Fibroblast of mammary gland (primary cell): ENCODE measurements at regions not wholly inside any gene's neighbourhood (a gene's known extent, or its start where the extent isn't known, plus 50 kb on each side); places are given as distances from the start of the nearest gene placed in this dataset.

Source experiments
- DNase-seq: peaks from one replicate; pipeline ENCODE4 v3.0.0-alpha.2; 2010; ENCODE audit warnings: low read depth
- H3K4me3 ChIP-seq: 2 replicates; pipeline ENCODE4 v1.5.1; 2011; ENCODE audit warnings: low read depth, mild to moderate bottlenecking, low read length, moderate library complexity; ENCODE audit not compliant: control insufficient read depth
- TF ChIP-seq, protein P1 (sequence below): conservative IDR thresholded peaks from 2 replicates; pipeline ENCODE4 v1.5.1; 2011; ENCODE audit warnings: low read depth, low read length, inconsistent platforms; ENCODE audit not compliant: control insufficient read depth, insufficient read depth

DNA sequence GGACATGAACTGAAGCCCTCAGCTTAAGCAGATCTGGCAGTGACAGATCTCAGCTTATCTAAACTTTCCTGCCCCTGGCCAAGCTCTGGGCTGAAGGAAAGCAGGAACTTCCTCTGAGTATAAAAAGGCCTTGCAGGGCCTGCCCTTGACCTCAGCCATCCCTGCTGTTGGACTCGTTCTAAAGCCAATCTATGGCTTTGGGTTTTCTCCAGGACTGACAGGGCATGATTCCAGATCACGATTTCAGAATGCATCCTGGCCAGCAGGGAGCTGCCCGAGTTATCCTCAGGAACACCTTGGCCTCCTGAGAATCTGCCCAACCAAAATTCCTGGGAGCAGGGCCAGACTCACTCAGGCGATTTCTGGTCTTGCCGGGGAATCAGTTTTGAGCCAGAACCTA, 502.7 kb downstream of the TLE4 start:
- TF ChIP-seq, protein P1, sequence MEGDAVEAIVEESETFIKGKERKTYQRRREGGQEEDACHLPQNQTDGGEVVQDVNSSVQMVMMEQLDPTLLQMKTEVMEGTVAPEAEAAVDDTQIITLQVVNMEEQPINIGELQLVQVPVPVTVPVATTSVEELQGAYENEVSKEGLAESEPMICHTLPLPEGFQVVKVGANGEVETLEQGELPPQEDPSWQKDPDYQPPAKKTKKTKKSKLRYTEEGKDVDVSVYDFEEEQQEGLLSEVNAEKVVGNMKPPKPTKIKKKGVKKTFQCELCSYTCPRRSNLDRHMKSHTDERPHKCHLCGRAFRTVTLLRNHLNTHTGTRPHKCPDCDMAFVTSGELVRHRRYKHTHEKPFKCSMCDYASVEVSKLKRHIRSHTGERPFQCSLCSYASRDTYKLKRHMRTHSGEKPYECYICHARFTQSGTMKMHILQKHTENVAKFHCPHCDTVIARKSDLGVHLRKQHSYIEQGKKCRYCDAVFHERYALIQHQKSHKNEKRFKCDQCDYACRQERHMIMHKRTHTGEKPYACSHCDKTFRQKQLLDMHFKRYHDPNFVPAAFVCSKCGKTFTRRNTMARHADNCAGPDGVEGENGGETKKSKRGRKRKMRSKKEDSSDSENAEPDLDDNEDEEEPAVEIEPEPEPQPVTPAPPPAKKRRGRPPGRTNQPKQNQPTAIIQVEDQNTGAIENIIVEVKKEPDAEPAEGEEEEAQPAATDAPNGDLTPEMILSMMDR: no peak
- no peak for DNase-seq
- no peak overlapping the region for H3K4me3 ChIP-seq

DNA sequence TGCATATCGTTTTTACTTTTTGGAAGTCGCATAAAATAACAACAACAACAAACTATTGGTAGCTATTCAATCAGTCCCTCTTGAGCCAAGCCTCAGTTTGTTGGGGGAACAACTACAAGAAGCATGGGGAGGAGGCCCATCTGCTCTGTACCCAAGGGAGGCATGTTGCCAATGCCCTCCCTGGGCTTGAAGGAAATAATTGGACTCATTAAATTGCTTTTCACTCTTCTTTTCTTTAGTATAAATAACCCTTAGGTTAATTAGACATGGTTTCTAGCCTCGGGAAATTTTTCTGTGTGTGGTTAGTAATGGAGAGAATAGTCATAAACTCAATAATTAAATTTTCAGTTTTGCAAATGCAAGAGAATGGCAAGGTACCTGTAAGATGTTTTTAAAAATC, 500.7 kb downstream of the TLE4 start:
- no peak for DNase-seq
- H3K4me3 ChIP-seq: no peak overlapping the region
- TF ChIP-seq, protein P1: no peak

DNA sequence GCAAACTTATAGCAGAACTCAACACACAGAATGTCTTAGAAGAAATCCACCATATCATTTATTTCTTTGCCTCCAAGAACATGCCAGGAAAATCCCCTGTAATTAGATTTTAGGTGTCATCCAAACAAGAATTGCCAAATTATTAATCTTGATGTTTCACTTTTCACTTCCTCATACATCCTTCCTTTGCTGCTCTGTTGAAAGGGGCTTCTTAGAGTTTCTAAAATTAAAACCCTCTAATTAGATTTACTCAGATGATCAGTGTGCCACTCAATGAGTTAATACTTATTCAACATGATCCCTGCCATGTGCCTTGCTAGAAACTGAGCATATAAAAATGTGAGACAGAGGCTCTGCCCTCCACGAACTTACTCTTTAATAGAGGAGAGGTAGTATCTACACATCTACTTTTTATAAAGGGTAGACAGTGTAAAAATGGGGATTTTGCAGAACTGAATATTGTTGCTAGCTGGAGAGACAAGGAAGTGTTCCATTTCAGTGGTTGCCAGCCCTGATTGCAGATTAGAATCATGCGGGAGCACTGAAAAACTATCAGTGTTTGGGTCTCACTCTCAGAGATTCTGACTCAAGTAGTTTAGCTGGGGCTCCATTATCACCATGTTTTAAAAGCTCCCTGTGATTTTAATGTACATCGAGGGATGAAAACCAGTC, 498.4 kb downstream of the TLE4 start:
- TF ChIP-seq, protein P1: no peak
- H3K4me3 ChIP-seq: no peak overlapping the region
- DNase-seq: no peak

DNA sequence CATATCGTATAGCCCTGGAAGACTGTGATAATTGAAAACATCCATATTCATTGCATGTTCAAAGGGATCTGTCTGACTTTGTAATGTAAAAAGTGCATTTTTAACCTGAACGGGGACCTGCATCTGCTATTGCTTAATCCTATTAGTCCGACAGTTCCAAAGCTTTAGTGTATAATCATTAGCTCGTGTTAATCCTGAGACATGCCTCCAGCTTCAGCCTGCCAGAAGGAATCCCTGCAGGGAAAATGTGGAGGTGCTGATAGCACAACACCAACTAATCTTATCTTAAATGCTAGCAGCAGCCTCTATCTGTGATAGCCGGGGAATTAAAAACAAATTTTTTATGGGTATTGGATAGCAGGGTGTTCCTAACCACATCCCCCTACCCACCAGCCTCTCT, 495.2 kb downstream of the TLE4 start:
- no peak for DNase-seq

DNA sequence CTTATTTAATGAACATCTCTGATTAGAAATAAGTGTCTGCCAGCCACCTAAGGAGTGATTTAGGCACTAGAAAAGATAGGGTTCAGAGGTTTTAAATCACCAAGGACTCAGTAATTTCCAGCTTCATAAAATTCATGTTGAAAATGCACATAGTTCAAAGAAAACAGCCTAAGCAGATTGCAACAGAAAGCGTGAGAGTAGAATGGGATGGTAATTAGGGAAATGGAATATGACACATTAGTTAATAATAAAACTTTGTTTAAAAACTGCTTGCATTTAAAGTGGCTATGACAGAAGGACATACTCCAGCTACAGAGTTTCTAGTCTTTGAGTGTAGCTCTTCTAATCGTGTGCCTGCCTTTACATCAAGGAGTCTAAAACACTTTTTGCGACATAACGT, 490.8 kb downstream of the TLE4 start:
- no peak overlapping the region for H3K4me3 ChIP-seq
- DNase-seq: no peak
- TF ChIP-seq, protein P1: no peak

More for the DNA sequence above, 495.2 kb downstream of the TLE4 start:
- TF ChIP-seq, protein P1: no peak
- no peak overlapping the region for H3K4me3 ChIP-seq

DNA sequence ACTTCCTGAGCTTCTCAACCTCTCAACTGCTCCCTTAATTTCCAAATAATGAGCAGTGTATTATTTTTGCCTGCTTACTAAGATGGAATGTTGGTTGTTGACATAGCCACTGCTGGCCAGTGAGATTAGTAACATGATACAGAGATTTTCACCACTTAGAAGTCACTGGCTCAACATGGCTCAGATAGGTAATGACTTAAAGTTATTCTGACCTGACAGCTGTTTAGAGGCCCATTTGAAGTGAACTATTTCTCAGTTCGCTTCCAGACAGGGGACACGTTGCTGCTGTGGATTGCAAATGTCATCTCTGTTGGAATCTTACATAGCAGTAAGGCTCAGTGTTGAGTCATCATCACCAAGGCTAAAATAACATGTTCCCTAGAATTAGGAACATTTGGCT, 490.2 kb downstream of the TLE4 start:
- TF ChIP-seq, protein P1: no peak
- peak; percentile 93 for DNase-seq
- no peak overlapping the region for H3K4me3 ChIP-seq

DNA sequence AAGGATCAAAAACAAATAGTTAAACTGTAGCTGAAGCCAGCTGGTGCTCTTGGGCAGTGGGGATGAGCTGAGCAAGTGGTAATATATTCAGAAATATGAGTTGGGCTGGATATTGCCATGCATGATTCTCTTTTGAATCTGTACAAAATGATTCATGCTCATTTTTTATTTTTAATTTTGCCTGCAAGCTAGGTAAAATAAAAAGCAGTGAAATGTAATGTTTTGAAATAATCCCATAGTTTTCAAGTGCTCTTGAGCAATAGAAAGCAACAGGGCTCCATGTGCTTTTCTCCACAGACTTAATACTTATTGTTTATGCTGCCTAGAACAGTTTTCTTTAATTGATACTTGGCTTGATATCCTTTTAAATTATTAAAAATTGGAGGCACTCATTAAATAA, 489.3 kb downstream of the TLE4 start:
- TF ChIP-seq, protein P1: no peak
- H3K4me3 ChIP-seq: no peak overlapping the region
- DNase-seq: peak; percentile 7
